GM13977 (cell line): ENCODE measurements at regions not wholly inside any gene's neighbourhood (a gene's known extent, or its start where the extent isn't known, plus 50 kb on each side); places are given as distances from the start of the nearest gene placed in this dataset.
"Not testable (repeated sequence)": the region's sequence is repeated elsewhere in the genome, so short reads cannot be mapped to it uniquely, and the experiment has no call there.

Experiments
- DNase-seq: peaks from one replicate; pipeline ENCODE4 v3.0.0; 2012; ENCODE audit warnings: low spot score
- in situ Hi-C: fragments of 300-500 bp; cut with MboI; formaldehyde crosslinking; loops from one replicate; pipeline ENCODE4 v1.12.0; 2022; ENCODE audit warnings: low sequenced_read_pairs, low pct_unique_long_range_greater_than_20kb, mixed read lengths, inconsistent platforms; ENCODE audit not compliant: unreplicated experiment
- TF ChIP-seq, protein P1 (sequence below): IDR thresholded peaks from 2 replicates; pipeline ENCODE4 v1.5.1; 2012; ENCODE audit warnings: mild to moderate bottlenecking, control low read depth; ENCODE audit not compliant: insufficient read depth; ENCODE audit errors: extremely low read depth, missing control alignments

- in situ Hi-C loops = no loop called here
- no peak for DNase-seq
- TF ChIP-seq, protein P1, sequence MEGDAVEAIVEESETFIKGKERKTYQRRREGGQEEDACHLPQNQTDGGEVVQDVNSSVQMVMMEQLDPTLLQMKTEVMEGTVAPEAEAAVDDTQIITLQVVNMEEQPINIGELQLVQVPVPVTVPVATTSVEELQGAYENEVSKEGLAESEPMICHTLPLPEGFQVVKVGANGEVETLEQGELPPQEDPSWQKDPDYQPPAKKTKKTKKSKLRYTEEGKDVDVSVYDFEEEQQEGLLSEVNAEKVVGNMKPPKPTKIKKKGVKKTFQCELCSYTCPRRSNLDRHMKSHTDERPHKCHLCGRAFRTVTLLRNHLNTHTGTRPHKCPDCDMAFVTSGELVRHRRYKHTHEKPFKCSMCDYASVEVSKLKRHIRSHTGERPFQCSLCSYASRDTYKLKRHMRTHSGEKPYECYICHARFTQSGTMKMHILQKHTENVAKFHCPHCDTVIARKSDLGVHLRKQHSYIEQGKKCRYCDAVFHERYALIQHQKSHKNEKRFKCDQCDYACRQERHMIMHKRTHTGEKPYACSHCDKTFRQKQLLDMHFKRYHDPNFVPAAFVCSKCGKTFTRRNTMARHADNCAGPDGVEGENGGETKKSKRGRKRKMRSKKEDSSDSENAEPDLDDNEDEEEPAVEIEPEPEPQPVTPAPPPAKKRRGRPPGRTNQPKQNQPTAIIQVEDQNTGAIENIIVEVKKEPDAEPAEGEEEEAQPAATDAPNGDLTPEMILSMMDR = no peak
Observed at GRCh38 chr20:58039274-58040092, 189.0 kb downstream of the ANKRD60 start.

- in situ Hi-C loops = no loop called here
- DNase-seq = no peak
- TF ChIP-seq, protein P1 = no peak
Observed at GRCh38 chr20:58038123-58038654, 190.3 kb downstream of the ANKRD60 start.

- TF ChIP-seq, protein P1 = no peak
- no peak for DNase-seq
- in situ Hi-C loops = no loop called here
Observed at GRCh38 chr20:58037631-58038030, 190.8 kb downstream of the ANKRD60 start.

GRCh38 chr20:58033026-58033536 is 195.4 kb downstream of the ANKRD60 start:
- in situ Hi-C loops = no loop called here
- TF ChIP-seq, protein P1 = no peak
- no peak for DNase-seq

DNA sequence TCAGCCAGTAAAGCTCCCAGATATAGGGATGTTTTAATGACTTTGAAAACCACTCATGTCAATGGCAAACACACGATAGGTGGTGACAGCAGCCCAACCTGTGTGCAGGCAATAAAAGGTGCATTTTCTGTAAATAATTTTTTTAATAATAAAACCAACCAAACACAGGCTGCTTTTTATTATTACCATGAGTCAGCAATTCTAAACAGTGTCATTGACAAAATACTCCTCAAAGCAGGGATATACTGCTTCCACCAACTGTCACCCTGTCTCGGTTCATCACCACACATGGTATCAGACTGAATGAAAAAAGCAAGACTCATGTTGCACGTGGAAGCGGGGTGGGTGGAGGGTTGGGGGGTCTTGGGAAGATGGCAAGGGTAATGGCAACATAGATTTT is 195.9 kb downstream of the ANKRD60 start:
- DNase-seq = no peak
- in situ Hi-C loops = no loop called here
- TF ChIP-seq, protein P1 = no peak

- DNase-seq, in situ Hi-C loops: not testable (repeated sequence)
Observed at GRCh38 chr20:58031350-58031749, 197.1 kb downstream of the ANKRD60 start.

DNA sequence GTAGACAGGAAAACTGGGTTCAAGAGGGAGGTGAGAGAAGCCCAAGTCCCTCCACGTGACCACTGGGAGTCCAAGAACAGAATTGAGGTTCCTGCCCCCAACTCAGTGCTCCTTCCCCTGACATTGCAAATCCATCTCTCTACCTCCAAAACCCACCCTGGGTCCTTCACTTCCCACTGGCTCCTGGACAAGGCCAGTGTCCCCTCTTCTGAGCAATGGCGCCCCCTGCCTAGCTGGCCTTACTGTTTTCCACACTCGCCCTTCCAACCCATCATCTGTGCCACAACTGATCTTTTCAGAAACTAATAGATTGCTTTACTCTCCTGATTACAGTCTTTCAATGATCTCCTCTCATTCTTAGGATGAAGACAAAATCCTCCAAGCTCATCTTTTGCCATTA is 200.3 kb downstream of the ANKRD60 start:
- TF ChIP-seq, protein P1 = peak; percentile 10
- in situ Hi-C loops = no loop called here
- no peak for DNase-seq
